Renal cortex interstitium (tissue), 11 donors: ENCODE measurements at regions not wholly inside any gene's neighbourhood (a gene's known extent, or its start where the extent isn't known, plus 50 kb on each side); places are given as distances from the start of the nearest gene placed in this dataset.
"Not testable (repeated sequence)": the region's sequence is repeated elsewhere in the genome, so short reads cannot be mapped to it uniquely, and the experiment has no call there.

Experiments
- DNase-seq, 11 donors: peaks; one replicate each; pipeline ENCODE4 v3.0.0-alpha.2; 2013; ENCODE audit warnings: low read depth in 9 of 11, low spot score in 4 of 11; ENCODE audit errors: extremely low read depth in 1 of 11

DNA sequence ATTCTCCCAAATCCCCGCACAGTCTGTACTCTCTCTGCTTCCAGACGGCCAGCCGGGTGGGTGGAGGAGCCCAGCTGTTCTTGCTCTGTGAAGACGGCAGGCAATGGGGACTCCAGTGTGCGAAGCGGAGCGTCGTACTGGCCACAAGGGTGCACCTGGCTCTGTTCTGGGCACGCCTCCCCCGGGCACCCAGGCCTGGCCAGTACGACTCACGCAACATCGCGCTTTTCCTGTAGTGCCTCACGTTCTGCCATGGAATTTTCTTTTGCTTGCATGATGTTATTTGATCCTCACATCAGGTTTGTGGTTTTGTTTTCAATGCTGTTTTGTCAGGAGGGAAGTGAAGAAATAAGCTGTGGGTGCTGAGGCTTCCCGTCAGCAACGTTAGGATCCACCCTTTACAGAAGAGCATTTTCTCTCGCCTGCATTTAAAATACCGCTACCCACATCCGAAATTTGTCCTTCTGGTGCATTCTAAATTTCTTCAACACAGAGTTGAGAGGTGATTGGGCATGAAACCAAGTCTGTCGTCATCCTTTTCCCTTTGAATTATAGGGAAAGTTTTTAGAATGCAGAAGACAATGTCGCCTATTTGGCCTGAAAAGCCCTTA lies 311.7 kb downstream of the TRIM36 start:
- DNase-seq, result no peak

DNA sequence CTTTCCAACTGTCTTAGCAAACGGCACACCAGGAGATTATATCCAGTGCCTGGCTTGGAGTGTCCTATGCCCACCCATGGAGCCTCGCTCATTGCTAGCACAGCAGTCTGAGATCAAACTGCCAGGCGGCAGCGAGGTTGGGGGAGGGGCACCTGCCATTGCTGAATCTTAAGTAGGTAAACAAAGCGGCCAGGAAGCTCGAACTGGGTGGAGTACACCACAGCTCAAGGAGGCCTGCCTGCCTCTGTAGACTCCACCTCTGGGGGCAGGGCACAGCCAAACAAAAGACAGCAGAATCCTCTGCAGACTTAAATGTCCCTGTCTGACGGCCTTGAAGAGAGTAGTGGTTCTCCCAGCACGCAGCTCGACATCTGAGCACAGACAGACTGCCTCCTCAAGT lies 325.0 kb downstream of the TRIM36 start:
- DNase-seq, result not testable (repeated sequence)

GRCh38 chr5:114839360-114839759 lies 330.3 kb downstream of the TRIM36 start:
- no peak for DNase-seq

GRCh38 chr5:114838937-114839336 lies 330.8 kb downstream of the TRIM36 start:
- DNase-seq, result no peak

DNA sequence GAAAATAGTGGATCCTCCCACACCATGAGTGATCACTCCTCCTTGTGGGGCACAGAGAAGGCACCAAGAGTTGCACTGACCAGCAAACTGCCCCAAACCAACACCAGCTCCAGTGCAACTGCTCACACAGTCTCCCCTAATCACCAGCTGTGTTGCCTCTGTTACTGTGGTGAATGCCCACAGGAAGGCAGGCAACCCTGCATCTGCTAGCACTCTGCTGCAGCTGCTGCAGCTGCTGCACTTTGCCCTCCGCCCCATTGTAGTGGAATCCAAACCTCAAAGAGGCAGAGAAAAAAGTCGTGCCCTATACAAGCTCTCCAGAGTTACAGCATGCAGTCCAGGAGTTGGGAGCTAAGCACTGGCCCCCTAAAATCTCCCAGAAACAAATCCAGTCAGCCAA lies 339.6 kb downstream of the TRIM36 start:
- no peak for DNase-seq

DNA sequence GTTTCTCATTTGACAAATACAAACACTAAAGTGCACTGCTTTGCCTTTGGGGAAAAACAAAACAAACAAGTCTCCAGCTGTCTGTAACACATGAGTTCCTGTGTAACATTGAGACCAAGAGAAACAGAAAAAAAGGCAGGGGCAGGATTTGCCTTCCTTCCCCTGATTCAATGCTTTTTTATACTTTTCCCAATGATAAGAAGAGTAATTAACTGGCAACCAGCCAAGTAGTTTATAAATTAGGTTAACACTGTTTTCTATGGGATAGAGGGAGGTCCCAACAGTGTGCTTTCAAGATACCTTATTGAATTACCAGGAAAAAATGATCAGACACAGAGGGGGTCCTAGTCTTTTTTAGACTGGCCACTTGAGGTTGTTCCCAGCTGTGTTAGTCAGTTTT lies 346.8 kb downstream of the TRIM36 start:
- DNase-seq, result no peak

DNA sequence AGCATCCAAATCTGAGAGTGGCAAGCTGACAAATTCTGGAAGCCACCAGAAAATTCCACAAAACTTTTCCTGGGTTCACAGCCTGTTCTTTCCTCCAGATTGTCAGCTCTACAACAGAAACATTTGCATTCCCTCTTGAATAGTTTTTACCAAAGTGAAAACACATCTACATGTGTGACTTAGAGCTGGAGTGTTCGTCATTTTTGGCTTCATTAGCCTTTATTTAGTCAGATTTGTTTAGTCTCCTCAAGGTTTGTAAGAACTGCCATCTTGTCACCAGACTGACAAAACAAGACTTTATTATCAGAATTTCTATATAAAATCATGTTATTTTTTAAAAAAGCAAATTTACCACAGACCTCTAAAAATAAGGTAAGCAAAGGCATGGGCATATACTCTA lies 347.3 kb downstream of the TRIM36 start:
- DNase-seq, result no peak

- no peak for DNase-seq
These were observed 379.3 kb downstream of the TRIM36 start for GRCh38 chr5:114790403-114790792.

- peak; percentile 9 to 36 (median 20) for DNase-seq
These were observed 379.8 kb downstream of the TRIM36 start for GRCh38 chr5:114789773-114790402.

GRCh38 chr5:114782869-114783268 lies 386.8 kb downstream of the TRIM36 start:
- no peak for DNase-seq

GRCh38 chr5:114782177-114782576 lies 387.5 kb downstream of the TRIM36 start:
- no peak for DNase-seq

DNA sequence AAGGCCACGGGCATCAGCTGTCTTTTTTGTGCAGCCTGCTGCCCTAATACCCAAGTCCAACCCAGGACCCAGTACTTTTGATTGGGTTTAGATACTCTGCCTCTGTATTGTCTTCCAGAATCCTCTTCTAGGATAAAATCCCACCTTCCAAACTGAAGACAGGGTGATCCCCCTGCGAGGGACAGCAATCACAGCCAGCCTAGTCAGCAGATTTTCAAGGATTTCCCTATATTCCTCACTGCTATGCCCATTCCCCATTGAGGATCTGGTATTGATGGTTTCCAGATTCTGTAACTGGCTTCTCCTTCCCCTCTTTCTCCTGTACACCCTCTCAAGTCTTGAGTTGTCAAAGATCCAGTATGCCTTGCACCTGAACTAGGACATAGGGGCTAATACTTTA lies 389.4 kb downstream of the TRIM36 start:
- no peak for DNase-seq

DNA sequence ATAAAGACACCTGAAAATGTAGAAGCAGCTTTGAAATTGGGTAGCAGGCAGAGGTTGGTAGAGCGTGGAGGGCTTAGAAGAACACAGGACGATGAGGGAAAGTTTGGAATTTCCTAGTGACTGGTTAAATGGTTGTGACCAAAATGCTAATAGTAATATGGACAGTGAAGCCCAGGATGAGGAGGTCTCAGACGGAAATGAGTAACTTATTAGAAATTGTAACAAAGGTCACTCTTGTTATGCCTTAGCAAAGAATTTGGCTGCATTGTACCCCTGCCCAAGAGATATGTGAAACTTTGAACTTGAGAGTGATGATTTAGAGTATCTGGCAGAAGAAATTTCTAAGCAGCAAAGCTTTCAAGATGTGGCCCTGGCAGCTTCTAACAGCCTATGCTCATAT lies 382.5 kb downstream of the KCNN2 start:
- DNase-seq, result no peak

DNA sequence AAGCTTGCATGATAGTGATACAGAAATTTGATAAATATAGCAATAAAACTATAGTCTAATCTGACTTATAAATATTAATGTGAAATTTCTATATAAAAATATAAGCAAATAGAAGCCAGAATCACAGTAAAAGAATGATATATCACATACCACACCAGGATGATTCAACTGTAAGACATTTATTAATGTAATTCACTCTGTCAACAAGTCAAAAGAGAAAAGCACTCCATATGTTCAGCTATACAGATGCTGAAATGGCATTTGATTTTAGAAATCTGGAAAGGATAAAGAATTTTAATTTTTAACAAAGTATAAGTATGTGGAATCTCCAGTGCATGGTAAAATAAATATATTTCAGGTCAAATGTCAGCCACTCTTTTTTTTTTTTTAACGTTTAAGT lies 372.4 kb downstream of the KCNN2 start:
- DNase-seq, result no peak

DNA sequence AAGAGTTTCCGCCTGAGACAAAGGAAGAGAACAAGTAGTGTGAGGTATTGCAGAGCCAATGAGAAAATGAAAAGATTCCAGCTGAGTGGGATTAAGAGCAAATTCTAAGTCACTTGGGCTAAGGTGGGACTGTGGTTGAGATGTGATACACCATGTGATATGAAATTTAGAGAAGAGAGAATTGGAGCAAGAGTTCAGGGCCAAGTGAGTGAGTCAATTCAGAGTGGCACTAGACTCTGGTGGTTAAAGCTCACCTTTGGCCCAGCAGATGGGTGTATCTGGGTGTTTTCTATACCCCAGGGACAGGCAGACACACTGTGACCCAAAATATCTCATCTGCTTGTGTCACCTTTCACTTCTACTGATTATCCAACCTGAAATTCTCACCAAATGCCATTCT lies 368.1 kb downstream of the KCNN2 start:
- DNase-seq, result no peak

GRCh38 chr5:114727358-114727757 lies 365.5 kb downstream of the KCNN2 start:
- DNase-seq, result peak in 10 of 11 donors; percentile 15 to 63 (median 38)

DNA sequence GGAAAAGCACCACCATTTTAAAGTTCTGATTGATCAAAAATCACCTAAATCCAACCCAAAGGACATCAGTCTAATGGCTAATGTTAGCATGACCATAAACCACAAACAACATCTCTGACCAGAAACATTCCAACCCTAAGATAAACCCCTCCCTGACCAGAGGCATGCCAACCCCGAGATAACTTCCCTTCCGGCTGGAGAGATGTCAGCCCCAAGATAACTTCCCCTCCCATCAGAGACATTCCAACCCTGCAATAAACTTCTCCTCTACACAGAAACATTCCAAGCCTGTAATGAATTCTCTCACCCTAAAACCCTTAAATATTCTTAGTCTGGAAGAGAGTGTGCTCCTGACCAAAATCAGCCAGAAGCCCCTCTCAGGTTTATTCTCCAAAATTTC lies 364.3 kb downstream of the KCNN2 start:
- DNase-seq, result no peak

DNA sequence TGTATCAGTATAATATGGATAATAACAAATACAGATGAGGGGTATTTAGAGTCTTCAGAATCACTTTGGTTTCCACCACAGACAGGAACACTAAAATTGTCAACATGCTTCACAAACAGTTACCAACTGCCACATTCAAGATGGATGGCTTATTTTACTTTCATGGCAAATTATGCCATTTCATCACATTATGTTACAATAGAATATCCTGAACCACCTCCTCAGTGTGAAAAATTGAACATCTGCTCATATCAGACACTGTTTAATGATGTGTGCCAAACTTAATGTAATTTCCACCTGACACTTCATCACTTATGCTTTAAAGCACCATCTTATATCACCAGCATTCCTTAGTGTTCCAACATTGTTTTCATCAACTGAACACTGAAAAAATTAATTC lies 357.4 kb downstream of the KCNN2 start:
- no peak for DNase-seq

DNA sequence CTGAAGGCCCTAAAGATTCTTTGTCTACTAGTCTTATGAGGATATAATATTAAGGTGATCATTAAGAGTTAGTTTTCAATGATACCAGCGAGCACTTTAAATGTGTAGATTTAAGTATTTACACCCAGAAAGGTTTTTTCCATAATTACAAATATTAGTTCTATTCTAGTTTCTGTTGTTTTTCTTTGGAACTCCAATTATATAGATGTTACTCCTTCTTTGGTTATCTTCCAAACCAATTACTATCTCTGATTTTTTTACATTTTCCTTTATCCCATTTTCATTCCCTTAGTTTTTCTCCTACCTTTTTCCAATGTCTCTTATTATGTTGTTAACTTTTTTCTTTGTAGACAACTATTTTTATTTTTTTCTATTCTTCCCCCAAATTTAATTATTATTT lies 355.1 kb downstream of the KCNN2 start:
- DNase-seq, result no peak

DNA sequence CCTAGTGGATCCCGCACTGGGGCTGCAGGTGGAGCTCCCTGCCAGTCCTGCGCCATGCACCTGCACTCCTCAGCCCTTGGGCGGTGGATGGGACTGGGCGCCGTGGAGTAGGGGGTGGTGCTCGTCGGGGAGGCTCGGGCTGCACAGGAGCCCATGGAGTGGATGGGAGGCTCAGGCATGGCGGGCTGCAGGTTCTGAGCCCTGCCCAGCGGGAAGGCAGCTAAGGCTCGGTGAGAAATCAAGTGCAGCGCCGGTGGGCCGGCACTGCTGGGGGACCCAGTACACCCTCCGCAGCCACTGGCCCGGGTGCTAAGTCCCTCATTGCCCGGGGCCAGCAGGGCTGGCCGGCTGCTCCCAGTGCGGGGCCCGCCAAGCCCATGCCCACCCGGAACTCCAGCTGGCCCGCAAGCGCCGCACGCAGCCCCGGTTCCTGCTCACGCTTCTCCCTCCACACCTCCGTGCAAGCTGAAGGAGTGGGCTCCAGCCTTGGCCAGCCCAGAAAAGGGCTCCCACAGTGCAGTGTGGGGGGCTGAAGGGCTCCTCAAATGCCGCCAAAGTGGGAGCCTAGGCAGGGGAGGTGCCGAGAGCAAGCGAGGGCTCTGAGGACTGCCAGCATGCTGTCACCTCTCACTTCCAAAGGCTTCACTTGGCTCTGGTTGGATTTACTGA lies 342.5 kb downstream of the KCNN2 start:
- DNase-seq, result not testable (repeated sequence)

DNA sequence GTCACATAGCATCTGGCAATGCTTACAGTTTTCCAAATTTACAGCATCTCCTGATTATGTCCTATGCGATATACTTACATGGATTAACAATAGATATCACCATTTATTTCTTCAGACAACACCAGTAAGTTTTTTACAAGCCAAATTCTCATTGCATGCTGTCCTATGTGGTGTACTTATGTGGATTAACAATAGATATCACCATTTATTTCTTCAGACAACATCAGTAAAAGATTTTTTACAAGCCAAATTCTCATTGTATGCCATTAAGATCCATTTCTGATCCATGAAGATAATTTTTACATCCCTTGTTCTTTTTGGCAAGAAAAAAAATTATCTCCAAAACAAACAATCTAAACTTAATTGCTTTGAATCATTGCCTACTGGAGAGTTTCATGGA lies 340.9 kb downstream of the KCNN2 start:
- no peak for DNase-seq
